Testis (tissue), 2 donors: ENCODE measurements at regions not wholly inside any gene's neighbourhood (a gene's known extent, or its start where the extent isn't known, plus 50 kb on each side); places are given as distances from the start of the nearest gene placed in this dataset.
"Not testable (repeated sequence)": the region's sequence is repeated elsewhere in the genome, so short reads cannot be mapped to it uniquely, and the experiment has no call there.

Source experiments
- DNase-seq: peaks from one replicate; pipeline ENCODE4 v3.0.0-alpha.2; 2019
- H3K27ac ChIP-seq, 2 donors: fragments of 200-600 bp; sonication (generic); one replicate each; pipeline ENCODE4 v1.5.1; 2019
- H3K27me3 ChIP-seq: fragments of 200-600 bp; sonication (generic); one replicate; pipeline ENCODE4 v1.5.1; 2019
- H3K36me3 ChIP-seq: fragments of 200-600 bp; sonication (generic); one replicate; pipeline ENCODE4 v1.5.1; 2017; ENCODE audit warnings: low read depth; ENCODE audit errors: missing control alignments
- H3K4me1 ChIP-seq: fragments of 200-600 bp; sonication (generic); one replicate; pipeline ENCODE4 v1.5.1; 2019
- H3K4me3 ChIP-seq, 2 donors: fragments of 200-600 bp; sonication (generic); one replicate each; pipeline ENCODE4 v1.5.1; 2017 to 2019
- H3K9me3 ChIP-seq: fragments of 200-600 bp; sonication (generic); one replicate; pipeline ENCODE4 v1.5.1; 2017
- POLR2A ChIP-seq: fragments of 450-650 bp; IDR thresholded peaks from one replicate; pipeline ENCODE4 v1.6.1; 2017; ENCODE audit warnings: antibody characterized with exemption, mild to moderate bottlenecking, moderate library complexity
- WGBS, 2 donors: methylation state at CpG; one replicate each; pipeline ENCODE4 v1.1.5; 2018; 5-methylcytosine and 5-hydroxymethylcytosine counted together
- intact Hi-C: fragments of 100-400 bp; cut with DNase I; formaldehyde crosslinking; loops from one replicate; pipeline ENCODE4 v1.15.1; 2023; ENCODE audit warnings: low total_unique reads
- TF ChIP-seq, protein P1 (sequence below), 3 experiments: fragments of 450-650 bp in 2 of 3; fragments of 200-600 bp in 1 of 3; sonication (generic) in 1 of 3; IDR thresholded peaks; one replicate each; pipeline ENCODE4 v1.5.1; 2016 to 2019; ENCODE audit warnings: antibody characterized with exemption in 3 of 3, mild to moderate bottlenecking in 2 of 3, moderate library complexity in 1 of 3

DNA sequence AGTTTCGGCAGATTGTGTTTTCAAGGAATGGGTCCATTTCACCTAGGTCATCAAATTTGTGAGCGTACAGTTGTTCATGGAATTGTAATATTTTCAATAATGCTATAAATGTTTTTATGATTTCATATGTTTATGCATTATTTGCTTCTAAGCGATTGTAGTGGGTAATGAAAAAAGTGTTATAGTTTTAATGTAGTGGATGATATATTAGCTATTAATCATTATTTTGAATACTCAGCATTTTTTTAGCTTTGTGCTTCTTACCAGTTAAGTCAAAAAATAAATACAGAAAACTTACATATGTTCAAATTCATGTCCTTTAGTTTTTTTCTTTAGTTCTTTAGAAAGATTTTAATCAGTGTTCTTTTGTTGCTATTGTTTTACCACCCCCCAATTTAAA is 677.0 kb downstream of the STK39 start:
- Histone ChIP-seq H3K27me3 (no peaks in the 10 kb centered on the region), H3K36me3 (no peaks in the 10 kb centered on the region), H3K9me3 (no peaks in the 10 kb centered on the region), H3K4me1 (no peaks in the 10 kb centered on the region), H3K27ac (no peak overlapping the region), H3K4me3 (no peak overlapping the region)
- TF ChIP-seq, protein P1, sequence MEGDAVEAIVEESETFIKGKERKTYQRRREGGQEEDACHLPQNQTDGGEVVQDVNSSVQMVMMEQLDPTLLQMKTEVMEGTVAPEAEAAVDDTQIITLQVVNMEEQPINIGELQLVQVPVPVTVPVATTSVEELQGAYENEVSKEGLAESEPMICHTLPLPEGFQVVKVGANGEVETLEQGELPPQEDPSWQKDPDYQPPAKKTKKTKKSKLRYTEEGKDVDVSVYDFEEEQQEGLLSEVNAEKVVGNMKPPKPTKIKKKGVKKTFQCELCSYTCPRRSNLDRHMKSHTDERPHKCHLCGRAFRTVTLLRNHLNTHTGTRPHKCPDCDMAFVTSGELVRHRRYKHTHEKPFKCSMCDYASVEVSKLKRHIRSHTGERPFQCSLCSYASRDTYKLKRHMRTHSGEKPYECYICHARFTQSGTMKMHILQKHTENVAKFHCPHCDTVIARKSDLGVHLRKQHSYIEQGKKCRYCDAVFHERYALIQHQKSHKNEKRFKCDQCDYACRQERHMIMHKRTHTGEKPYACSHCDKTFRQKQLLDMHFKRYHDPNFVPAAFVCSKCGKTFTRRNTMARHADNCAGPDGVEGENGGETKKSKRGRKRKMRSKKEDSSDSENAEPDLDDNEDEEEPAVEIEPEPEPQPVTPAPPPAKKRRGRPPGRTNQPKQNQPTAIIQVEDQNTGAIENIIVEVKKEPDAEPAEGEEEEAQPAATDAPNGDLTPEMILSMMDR (IDR thresholded peaks at IDR 0.05): no peak
- no peak for TF ChIP-seq POLR2A
- intact Hi-C loops: no loop called here
- no peak for DNase-seq
- 96 to 99% methylated on average over 3 of the region's 3 CpGs for WGBS, 2 donors

DNA sequence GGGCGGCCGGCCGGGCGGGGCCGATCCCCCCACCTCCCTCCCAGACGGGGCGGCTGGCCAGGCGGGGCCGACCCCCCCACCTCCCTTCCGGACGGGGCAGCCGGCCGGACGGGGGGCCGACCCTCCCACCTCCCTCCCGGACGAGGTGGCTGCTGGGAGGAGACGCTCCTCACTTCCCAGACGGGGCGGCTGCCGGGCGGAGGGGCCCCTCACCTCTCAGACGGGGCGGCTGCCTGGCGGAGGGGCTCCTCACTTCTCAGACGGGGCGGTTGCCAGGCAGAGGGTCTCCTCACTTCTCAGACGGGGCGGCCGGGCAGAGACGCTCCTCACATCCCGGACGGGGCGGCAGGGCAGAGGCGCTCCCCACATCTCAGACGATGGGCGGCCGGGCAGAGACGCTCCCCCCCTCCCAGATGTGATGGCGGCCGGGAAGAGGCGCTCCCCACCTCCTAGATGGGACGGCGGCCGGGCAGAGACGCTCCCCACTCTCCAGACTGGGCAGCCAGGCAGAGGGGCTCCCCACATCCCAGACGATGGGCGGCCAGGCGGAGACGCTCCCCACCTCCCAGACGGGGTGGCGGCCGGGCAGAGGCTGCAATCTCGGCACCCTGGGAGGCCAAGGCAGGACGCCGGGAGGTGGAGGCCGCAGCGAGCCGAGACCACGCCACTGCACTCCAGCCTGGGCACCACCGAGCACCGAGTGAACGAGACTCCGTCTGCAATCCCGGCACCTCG is 675.8 kb downstream of the XIRP2 start:
- H3K27ac ChIP-seq, H3K4me1 ChIP-seq, H3K27me3 ChIP-seq, DNase-seq, intact Hi-C loops, H3K9me3 ChIP-seq, H3K36me3 ChIP-seq, H3K4me3 ChIP-seq: not testable (repeated sequence)
- WGBS, 2 donors: 96 to 98% methylated on average over 6 to 34 of the region's 66 CpGs

DNA sequence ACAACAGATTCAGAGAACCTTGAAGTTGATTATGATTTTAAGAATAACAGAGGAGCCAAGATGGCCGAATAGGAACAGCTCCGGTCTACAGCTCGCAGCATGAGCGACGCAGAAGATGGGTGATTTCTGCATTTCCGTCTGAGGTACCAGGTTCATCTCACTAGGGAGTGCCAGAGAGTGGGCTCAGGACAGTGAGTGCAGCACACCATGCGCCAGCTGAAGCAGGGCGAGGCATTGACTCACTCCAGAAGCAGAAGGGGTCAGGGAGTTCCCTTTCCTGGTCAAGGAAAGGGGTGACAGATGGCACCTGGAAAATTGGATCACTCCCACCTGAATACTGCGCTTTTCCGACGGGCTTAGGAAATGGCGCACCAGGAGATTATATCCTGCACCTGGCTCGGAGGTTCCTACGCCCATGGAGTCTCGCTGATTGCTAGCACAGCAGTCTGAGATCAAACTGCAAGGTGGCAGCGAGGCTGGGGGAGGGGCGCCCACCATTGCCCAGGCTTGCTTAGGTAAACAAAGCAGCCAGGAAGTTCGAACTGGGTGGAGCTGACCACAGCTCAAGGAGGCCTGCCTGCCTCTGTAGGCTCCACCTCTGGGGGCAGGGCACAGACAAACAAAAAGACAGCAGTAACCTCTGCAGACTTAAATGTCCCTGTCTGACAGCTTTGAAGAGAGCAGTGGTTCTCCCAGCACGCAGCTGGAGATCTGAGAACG is 670.2 kb downstream of the XIRP2 start:
- H3K27me3 ChIP-seq, DNase-seq, intact Hi-C loops, H3K36me3 ChIP-seq, H3K4me3 ChIP-seq, H3K27ac ChIP-seq, H3K4me1 ChIP-seq, H3K9me3 ChIP-seq: not testable (repeated sequence)
- WGBS, 2 donors: 93 to 97% methylated on average over 10 to 19 of the region's 20 CpGs

DNA sequence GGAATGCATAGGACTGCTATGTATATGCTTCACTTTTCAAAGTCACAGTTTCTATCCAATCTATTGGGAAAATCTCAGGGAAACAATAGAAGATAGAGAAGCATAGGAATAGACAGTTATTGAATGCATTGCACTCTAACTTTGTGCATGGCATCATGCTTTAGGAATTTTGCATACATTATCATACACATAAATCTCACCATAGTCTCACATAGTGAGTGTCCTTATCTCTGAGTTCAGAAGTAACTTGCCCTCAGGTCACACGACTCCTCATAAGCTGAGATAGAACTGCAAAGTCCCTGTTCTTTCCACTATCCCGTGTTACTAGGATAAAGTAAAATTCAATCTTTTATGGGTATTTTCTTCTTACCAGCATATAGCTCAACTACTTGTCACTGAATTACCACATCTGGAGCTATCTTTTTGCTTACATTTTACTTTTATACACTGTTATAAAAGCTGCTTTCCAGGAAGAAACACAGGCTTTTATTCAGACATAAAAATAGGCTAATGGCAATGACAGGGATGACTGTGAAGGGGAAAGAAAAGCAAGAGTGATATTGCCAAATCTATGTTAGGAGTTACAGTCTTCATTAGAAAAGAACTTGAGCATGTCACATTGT is 666.9 kb downstream of the XIRP2 start:
- TF ChIP-seq POLR2A: no peak
- TF ChIP-seq, protein P1 (IDR thresholded peaks at IDR 0.05): no peak
- H3K27me3 ChIP-seq: no peaks in the 10 kb centered on the region
- no peaks in the 10 kb centered on the region for H3K36me3 ChIP-seq
- no peak overlapping the region for H3K27ac ChIP-seq
- no peak overlapping the region for H3K4me3 ChIP-seq
- WGBS, 2 donors: 86 to 90% methylated on average over 2 of the region's 2 CpGs
- DNase-seq: no peak
- intact Hi-C loops: no loop called here
- H3K9me3 ChIP-seq: no peaks in the 10 kb centered on the region
- H3K4me1 ChIP-seq: no peaks in the 10 kb centered on the region

DNA sequence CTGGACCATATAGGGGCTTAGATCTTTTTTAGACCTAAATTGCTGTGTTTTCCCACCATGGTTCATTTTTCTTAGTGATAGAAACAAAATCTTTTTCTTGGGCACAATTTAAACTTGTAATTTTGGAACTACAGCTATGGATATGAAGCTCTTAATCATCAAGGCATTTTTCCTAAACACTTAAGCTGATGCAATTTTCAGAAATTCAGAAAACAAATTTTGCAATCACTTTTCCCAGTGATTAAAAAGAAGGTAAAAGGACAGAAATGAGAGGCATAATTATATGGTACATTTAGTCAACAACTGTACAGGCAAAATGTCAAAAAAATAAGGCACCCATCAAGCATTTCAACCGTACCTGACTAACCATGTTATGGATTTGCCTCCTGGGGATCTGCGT is 665.4 kb downstream of the XIRP2 start:
- H3K9me3 ChIP-seq: no peaks in the 10 kb centered on the region
- TF ChIP-seq POLR2A: no peak
- TF ChIP-seq, protein P1 (IDR thresholded peaks at IDR 0.05): no peak
- 94 to 96% methylated on average over 2 of the region's 2 CpGs for WGBS, 2 donors
- intact Hi-C loops: no loop called here
- no peaks in the 10 kb centered on the region for H3K27me3 ChIP-seq
- DNase-seq: no peak
- H3K27ac ChIP-seq: no peak overlapping the region
- no peaks in the 10 kb centered on the region for H3K36me3 ChIP-seq
- no peak overlapping the region for H3K4me3 ChIP-seq
- H3K4me1 ChIP-seq: no peaks in the 10 kb centered on the region
